ENCODE measurements at regions not wholly inside any gene's neighbourhood (a gene's known extent, or its start where the extent isn't known, plus 50 kb on each side); places are given as distances from the start of the nearest gene placed in this dataset.

- no peak for DNase-seq
- H3K79me1 ChIP-seq (ENCODE audit: insufficient read depth, low read depth, low read length, poor library complexity, severe bottlenecking), result no peaks in the 10 kb centered on the region
- no peaks in the 10 kb centered on the region for H3K79me2 ChIP-seq (ENCODE audit: insufficient read depth, low read length)
- H3K9me3 ChIP-seq (ENCODE audit: control insufficient read depth, low read depth, low read length), result no peaks in the 10 kb centered on the region
- Mint-ChIP-seq H3K36me3 (ENCODE audit: insufficient read depth in 1 of 3, low read depth in 3 of 3) (no peaks in the 10 kb centered on the region), H3K27ac (no peak overlapping the region), H3K9me3 (no peaks in the 10 kb centered on the region; a peak in 1 of 5 replicates), H3K4me3 (no peak overlapping the region), H3K4me1 (no peaks in the 10 kb centered on the region), H3K27me3 (ENCODE audit: low read depth) (no peaks in the 10 kb centered on the region)
- H3T11ph ChIP-seq (ENCODE audit: low read length), result no peak overlapping the region
- no peak overlapping the region for H3K9ac ChIP-seq (ENCODE audit: extremely low read depth, insufficient read length, low read length)
- no peak overlapping the region for H3K4me2 ChIP-seq (ENCODE audit: insufficient read depth, insufficient read length, low read length)
- H2AK5ac ChIP-seq (ENCODE audit: insufficient read length, low read length), result no peak overlapping the region
- no peak overlapping the region for H3K27ac ChIP-seq (ENCODE audit: insufficient read length, low read depth, low read length)
- no peak overlapping the region for H3K14ac ChIP-seq (ENCODE audit: insufficient read depth, low read length)
- H3K4me1 ChIP-seq (ENCODE audit: insufficient read depth, low read length), result no peaks in the 10 kb centered on the region
- H3K4ac ChIP-seq (ENCODE audit: low read depth, low read length), result no peak overlapping the region
- H2BK15ac ChIP-seq (ENCODE audit: low read depth, low read length), result no peak overlapping the region
- H2BK20ac ChIP-seq (ENCODE audit: low read depth, low read length, poor library complexity, severe bottlenecking), result no peak overlapping the region
- no peak overlapping the region for H2AFZ ChIP-seq (ENCODE audit: low read length)
- H3K23me2 ChIP-seq (ENCODE audit: insufficient read length, low read depth, low read length, poor library complexity, severe bottlenecking), result no peaks in the 10 kb centered on the region
- H3K56ac ChIP-seq (ENCODE audit: insufficient read length, low read depth, low read length), result no peak overlapping the region
- H4K91ac ChIP-seq (ENCODE audit: insufficient read length, low read depth, low read length), result no peak overlapping the region
- no peak overlapping the region for H2BK12ac ChIP-seq (ENCODE audit: insufficient read length, low read depth, low read length)
- no peak overlapping the region for H2BK120ac ChIP-seq (ENCODE audit: low read depth, low read length, poor library complexity, severe bottlenecking)
- no peak overlapping the region for H3K18ac ChIP-seq (ENCODE audit: insufficient read length, low read depth, low read length)
- H4K8ac ChIP-seq (replicated peaks; ENCODE audit: insufficient read length, low read depth, low read length), result no peak overlapping the region
- H3K27me3 ChIP-seq (ENCODE audit: insufficient read depth, low read length), result no peaks in the 10 kb centered on the region
- no peak overlapping the region for H2BK5ac ChIP-seq (ENCODE audit: insufficient read length, low read length)
- TF ChIP-seq CTCF (conservative IDR thresholded peaks at IDR 0.05), result no peak
- H3K23ac ChIP-seq (ENCODE audit: insufficient read length, low read depth, low read length), result no peak overlapping the region
- H4K20me1 ChIP-seq (ENCODE audit: control insufficient read depth, insufficient read depth, insufficient read length), result no peaks in the 10 kb centered on the region
- H4K5ac ChIP-seq (ENCODE audit: insufficient read length, low read depth, low read length), result no peak overlapping the region
Observed at GRCh38 chr13:86087244-86087643, 288.0 kb upstream of the SLITRK6 start.

Data from H9 (cell line).